Sciatic nerve (tissue), 2 donors: ENCODE measurements at regions not wholly inside any gene's neighbourhood (a gene's known extent, or its start where the extent isn't known, plus 50 kb on each side); places are given as distances from the start of the nearest gene placed in this dataset.

Experiments
- ATAC-seq: fragments of 200-7000 bp; cut with Tn5 transposase; one replicate; pipeline ENCODE4 v1.9.1; 2020; ENCODE audit warnings: mild to moderate bottlenecking, moderate library complexity
- DNase-seq: peaks from one replicate; pipeline ENCODE4 v3.0.0-alpha.2; 2020; ENCODE audit warnings: low spot score
- intact Hi-C: fragments of 100-400 bp; cut with DNase I; formaldehyde crosslinking; loops from one replicate; pipeline ENCODE4 v1.14.2; 2022
- donor health status: DM: no; HTN: no; CAD: no.
- donor health status: DM: no; HTN: no; CAD: no.

- no peak for DNase-seq
- no peak for ATAC-seq
- intact Hi-C loops: no loop called here
These were observed 58.8 kb upstream of the GFPT2 start for GRCh38 chr5:180411948-180412347.

- DNase-seq (no peak), ATAC-seq (no peak)
- intact Hi-C loops: no loop called here
These were observed 61.0 kb upstream of the GFPT2 start for GRCh38 chr5:180414176-180414575.

GRCh38 chr5:180421672-180422071, 68.5 kb upstream of the GFPT2 start:
- intact Hi-C loops: no loop called here
- no peak for ATAC-seq
- no peak for DNase-seq

GRCh38 chr5:180423133-180423532, 70.0 kb upstream of the GFPT2 start:
- intact Hi-C loops: no loop called here
- no peak for DNase-seq
- ATAC-seq: peak; percentile 60

- DNase-seq: no peak
- intact Hi-C loops: no loop called here
- ATAC-seq: no peak
These were observed 70.5 kb upstream of the GFPT2 start for GRCh38 chr5:180423598-180423997.

GRCh38 chr5:180424094-180424493, 70.1 kb upstream of the CNOT6 start:
- ATAC-seq (no peak), DNase-seq (no peak)
- intact Hi-C loops: no loop called here

GRCh38 chr5:180428598-180428997, 65.6 kb upstream of the CNOT6 start:
- intact Hi-C loops: no loop called here
- DNase-seq (no peak), ATAC-seq (no peak)

- intact Hi-C loops: no loop called here
- ATAC-seq (no peak), DNase-seq (no peak)
These were observed 62.2 kb upstream of the CNOT6 start for GRCh38 chr5:180431932-180432331.

- DNase-seq: no peak
- ATAC-seq: no peak
- intact Hi-C loops: no loop called here
These were observed 61.2 kb upstream of the CNOT6 start for GRCh38 chr5:180433032-180433422.

- no peak for DNase-seq
- intact Hi-C loops: no loop called here
- no peak for ATAC-seq
These were observed 58.6 kb upstream of the CNOT6 start for GRCh38 chr5:180435594-180435993.

- intact Hi-C loops: no loop called here
- no peak for DNase-seq
These were observed 57.9 kb upstream of the CNOT6 start for GRCh38 chr5:180436275-180436674.

GRCh38 chr5:180436936-180437335, 57.2 kb upstream of the CNOT6 start:
- no peak for ATAC-seq
- intact Hi-C loops: no loop called here
- no peak for DNase-seq

More at GRCh38 chr5:180436275-180436674, 57.9 kb upstream of the CNOT6 start:
- no peak for ATAC-seq

- intact Hi-C loops: no loop called here
- DNase-seq (no peak), ATAC-seq (no peak)
These were observed 56.8 kb upstream of the CNOT6 start for GRCh38 chr5:180437336-180437735.

GRCh38 chr5:180438785-180439780, 55.1 kb upstream of the CNOT6 start:
- intact Hi-C loops: no loop called here
- DNase-seq (no peak), ATAC-seq (no peak)

GRCh38 chr5:180439911-180440769, 54.0 kb upstream of the CNOT6 start:
- no peak for DNase-seq
- intact Hi-C loops: no loop called here
- no peak for ATAC-seq

GRCh38 chr5:180441564-180442051, 52.6 kb upstream of the CNOT6 start:
- intact Hi-C loops: no loop called here
- no peak for DNase-seq
- no peak for ATAC-seq
